GM12892 (cell line): ENCODE measurements at regions not wholly inside any gene's neighbourhood (a gene's known extent, or its start where the extent isn't known, plus 50 kb on each side); places are given as distances from the start of the nearest gene placed in this dataset.

Experiments used
- DNase-seq: peaks from one replicate; pipeline ENCODE4 v3.0.0; 2011; ENCODE audit not compliant: insufficient read length
- FAIRE-seq: peaks from 2 replicates; lab custom pipeline; 2011; peaks lifted over from hg19 to GRCh38; lab: Jason Lieb, UNC
- POLR2A ChIP-seq: IDR thresholded peaks from 2 replicates; pipeline ENCODE4 v1.6.1; 2011; ENCODE audit warnings: low read depth, low read length, control low read depth
- POLR2AphosphoS5 ChIP-seq: IDR thresholded peaks from 2 replicates; pipeline ENCODE4 v1.6.1; 2011; ENCODE audit warnings: low read depth, low read length, control low read depth
- TAF1 ChIP-seq: IDR thresholded peaks from 2 replicates; pipeline ENCODE4 v1.6.1; 2011; ENCODE audit warnings: low read depth, mild to moderate bottlenecking, control low read depth, low read length, borderline replicate concordance

GRCh38 chr14:40760704-40761103, 846.0 kb upstream of the LRFN5 start:
- DNase-seq (no peak), FAIRE-seq (no peak)
- TF ChIP-seq POLR2AphosphoS5 (no peak), POLR2A (no peak), TAF1 (no peak)

- DNase-seq (no peak), FAIRE-seq (no peak)
- TF ChIP-seq POLR2A (no peak), POLR2AphosphoS5 (no peak), TAF1 (no peak)
These were observed 848.6 kb upstream of the LRFN5 start for GRCh38 chr14:40758076-40758475.

- FAIRE-seq, result no peak
- no peak for DNase-seq
- no peak for TF ChIP-seq TAF1
- TF ChIP-seq POLR2A, result no peak
- no peak for TF ChIP-seq POLR2AphosphoS5
These were observed 849.2 kb upstream of the LRFN5 start for GRCh38 chr14:40757376-40757950.

- DNase-seq (no peak), FAIRE-seq (no peak)
- no peak for TF ChIP-seq POLR2A
- TF ChIP-seq TAF1, result no peak
- no peak for TF ChIP-seq POLR2AphosphoS5
These were observed 873.5 kb upstream of the LRFN5 start for GRCh38 chr14:40733206-40733605.

DNA sequence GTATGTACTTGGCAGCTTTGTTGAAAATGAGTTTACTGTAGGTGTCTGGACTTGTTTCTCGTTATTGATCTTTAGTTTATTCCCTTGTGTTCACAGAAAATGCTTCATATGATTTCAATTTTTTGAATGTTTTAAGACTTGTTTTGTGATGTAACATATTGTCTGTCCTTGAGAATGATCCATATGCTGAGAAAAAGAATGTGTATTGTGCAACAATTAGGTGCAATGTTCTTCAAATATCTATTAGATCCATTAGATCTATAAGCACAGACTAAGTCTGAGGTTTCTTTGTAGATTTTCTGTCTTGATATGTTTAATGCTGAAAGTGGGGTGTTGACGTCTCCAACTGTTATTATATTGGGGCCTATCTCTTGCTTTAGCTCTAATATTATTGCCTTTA, 879.6 kb upstream of the LRFN5 start:
- no peak for TF ChIP-seq POLR2A
- no peak for TF ChIP-seq TAF1
- TF ChIP-seq POLR2AphosphoS5, result no peak
- FAIRE-seq, result no peak
- no peak for DNase-seq

DNA sequence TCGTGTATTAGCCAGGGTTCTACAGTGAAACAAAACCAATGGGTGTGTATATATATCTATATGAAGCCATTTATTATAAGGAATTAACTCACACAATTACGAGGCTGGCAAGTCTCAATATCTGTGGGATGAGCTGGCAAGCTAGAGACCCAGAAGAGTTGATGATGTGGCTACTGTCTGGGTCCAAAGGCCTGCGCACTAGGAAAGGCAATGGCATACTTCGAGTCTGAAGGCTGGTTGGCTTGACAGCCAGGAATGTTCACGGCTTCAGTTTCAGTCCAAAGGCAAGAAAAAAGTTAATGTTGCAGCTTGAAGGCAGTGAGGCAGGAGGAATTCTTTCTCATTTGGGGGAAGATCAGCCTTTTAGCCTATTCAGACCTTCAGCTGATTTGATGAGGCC, 893.3 kb upstream of the LRFN5 start:
- TF ChIP-seq POLR2AphosphoS5, result no peak
- TF ChIP-seq TAF1, result no peak
- no peak for TF ChIP-seq POLR2A
- FAIRE-seq, result no peak
- no peak for DNase-seq

DNA sequence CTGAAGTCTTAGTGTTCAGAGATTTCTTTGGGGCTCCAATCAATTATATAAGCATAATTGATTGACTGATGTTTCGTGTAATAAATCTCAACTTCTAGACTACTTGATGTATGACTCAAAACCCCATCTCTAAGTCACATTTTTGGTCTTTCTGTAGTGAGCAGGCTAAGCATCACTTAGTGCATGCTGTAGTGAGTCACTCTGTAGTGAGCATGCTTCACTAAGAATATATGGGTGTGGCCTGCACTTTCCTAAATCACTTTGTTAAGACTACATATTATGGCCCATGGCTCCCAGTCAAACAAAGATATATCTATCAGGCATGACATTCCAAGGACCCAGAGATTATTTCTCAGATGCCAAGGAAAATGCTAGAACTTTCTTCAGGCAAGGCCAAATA, 909.4 kb upstream of the LRFN5 start:
- DNase-seq (no peak), FAIRE-seq (no peak)
- TF ChIP-seq POLR2AphosphoS5, result no peak
- no peak for TF ChIP-seq TAF1
- TF ChIP-seq POLR2A, result no peak

GRCh38 chr14:40694023-40694422, 912.7 kb upstream of the LRFN5 start:
- DNase-seq (no peak), FAIRE-seq (no peak)
- TF ChIP-seq POLR2AphosphoS5, result no peak
- TF ChIP-seq POLR2A, result no peak
- TF ChIP-seq TAF1, result no peak

DNA sequence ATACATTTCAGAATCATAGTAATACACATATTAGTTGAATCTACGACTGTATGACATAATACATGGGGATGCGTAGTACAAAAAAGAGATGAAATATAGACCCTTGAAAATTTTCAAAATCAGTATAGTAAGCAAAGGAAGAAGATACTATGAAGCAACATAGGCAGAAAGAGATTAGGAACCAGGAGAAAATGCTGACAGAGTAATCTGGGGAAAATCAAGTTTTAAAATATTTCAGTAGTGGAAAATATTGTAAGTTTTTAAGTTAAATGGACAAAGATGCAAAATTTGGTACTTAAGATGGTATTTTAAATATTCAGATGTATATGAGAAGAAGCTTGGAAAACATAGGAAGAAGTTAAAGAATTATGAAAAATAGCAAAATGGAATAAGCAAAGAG, 915.6 kb upstream of the LRFN5 start:
- DNase-seq, result no peak
- FAIRE-seq, result no peak
- TF ChIP-seq TAF1 (no peak), POLR2AphosphoS5 (no peak), POLR2A (no peak)

DNA sequence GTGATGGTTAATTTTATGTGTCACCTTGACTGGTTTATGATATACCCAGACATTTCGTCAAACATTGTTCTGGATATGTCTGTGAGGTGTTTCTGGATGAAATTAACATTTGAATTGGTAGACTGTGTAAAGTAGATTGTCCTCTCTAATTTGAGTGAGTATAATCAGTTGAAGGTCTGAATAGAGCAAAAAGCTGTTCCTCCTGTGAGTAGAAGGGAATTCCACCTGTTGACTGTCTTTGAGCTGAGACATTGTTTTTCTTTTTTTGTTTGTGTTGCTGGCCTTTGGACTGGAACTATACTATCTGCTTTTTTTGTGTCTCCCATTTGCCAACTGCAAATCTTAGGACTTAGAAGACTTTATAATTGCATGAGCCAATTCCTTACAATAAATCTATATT, 920.9 kb upstream of the LRFN5 start:
- TF ChIP-seq POLR2AphosphoS5, result no peak
- no peak for TF ChIP-seq TAF1
- TF ChIP-seq POLR2A, result no peak
- FAIRE-seq, result no peak
- DNase-seq, result no peak

DNA sequence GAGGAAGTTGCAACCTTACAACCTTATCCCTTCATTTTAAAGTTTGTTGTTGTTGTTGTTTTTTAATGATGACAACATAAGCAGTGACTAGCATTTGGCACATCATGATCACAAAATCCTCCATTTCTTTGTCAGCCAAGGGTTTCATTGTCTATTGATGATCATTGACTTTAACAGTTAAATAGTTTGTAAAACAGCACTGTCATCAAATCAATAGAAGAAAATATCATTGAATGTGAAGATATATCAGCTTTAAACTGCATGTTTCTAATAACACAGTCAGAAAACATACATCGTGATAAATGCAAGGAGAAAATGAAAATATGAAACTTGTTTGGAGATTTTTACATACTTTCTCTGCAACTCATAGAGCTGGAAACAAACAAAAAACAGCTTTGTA, 922.3 kb upstream of the LRFN5 start:
- TF ChIP-seq TAF1, result no peak
- no peak for TF ChIP-seq POLR2AphosphoS5
- no peak for TF ChIP-seq POLR2A
- FAIRE-seq, result no peak
- no peak for DNase-seq

DNA sequence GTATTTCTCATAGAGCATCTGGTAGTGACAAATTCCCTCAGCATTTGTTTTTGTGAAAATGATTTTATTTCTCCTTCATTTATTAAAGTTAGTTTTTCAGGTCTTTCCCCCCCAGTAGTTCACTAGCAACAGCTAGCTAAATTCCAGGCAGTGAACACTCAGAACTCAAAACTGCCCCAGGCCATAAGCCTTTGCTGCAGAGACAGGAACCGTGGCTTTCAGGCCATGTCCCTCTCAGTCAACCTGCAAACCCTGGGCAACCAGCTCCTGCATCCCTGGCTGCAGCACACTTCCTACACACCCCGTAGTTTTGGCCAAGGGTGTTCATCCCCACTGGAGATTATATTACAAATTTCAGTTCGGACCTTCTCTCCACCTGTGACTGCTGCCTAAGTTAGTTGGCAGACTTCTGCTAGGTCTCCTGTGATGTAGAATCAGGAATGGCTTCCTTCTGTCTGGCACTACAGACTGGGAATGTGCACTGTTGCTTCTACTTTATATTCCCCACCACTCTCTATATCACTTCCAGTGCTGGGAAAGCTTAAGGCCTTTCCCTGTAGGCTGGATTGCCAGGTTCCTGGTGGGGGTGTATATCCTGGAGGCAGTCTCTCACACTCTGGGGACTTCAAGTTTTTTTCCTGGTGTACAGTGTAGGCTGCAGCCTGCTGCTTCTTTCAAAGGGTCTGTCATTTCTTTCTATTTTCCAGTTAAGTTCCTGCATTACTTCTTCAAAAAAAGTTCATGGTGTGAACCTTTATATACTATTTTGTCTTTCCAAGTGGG, 924.4 kb upstream of the LRFN5 start:
- TF ChIP-seq TAF1 (no peak), POLR2AphosphoS5 (no peak), POLR2A (no peak)
- FAIRE-seq (no peak), DNase-seq (no peak)
